ENCODE measurements at regions not wholly inside any gene's neighbourhood (a gene's known extent, or its start where the extent isn't known, plus 50 kb on each side); places are given as distances from the start of the nearest gene placed in this dataset.

- Mint-ChIP-seq H3K27ac (ENCODE audit: low read depth) (no peak overlapping the region), H3K4me3 (no peak overlapping the region), H3K27me3 (peaks cover 35% of the 10 kb centered on the region), H3K4me1 (no peaks in the 10 kb centered on the region), H3K36me3 (ENCODE audit: insufficient read depth) (no peaks in the 10 kb centered on the region), H3K9me3 (no peaks in the 10 kb centered on the region)
- DNase-seq (ENCODE audit: low spot score in 2 of 2) (no peak), ATAC-seq (replicated peaks; ENCODE audit: extremely low read depth, poor library complexity, severe bottlenecking) (no peak)
Measured at GRCh38 chr3:160163229-160163878, 61.9 kb upstream of the C3orf80 start.

- DNase-seq (ENCODE audit: low spot score in 2 of 2) (no peak), ATAC-seq (replicated peaks; ENCODE audit: extremely low read depth, poor library complexity, severe bottlenecking) (no peak)
- Mint-ChIP-seq H3K36me3 (ENCODE audit: insufficient read depth) (no peaks in the 10 kb centered on the region), H3K9me3 (no peaks in the 10 kb centered on the region), H3K27me3 (peaks cover 11% of the 10 kb centered on the region), H3K4me1 (no peaks in the 10 kb centered on the region), H3K27ac (ENCODE audit: low read depth) (no peak overlapping the region), H3K4me3 (no peak overlapping the region)
Measured at GRCh38 chr3:160168246-160168645, 57.0 kb upstream of the C3orf80 start.

GRCh38 chr3:160169139-160169976 is 55.9 kb upstream of the C3orf80 start:
- Mint-ChIP-seq H3K9me3 (no peaks in the 10 kb centered on the region), H3K27me3 (no peaks in the 10 kb centered on the region), H3K36me3 (ENCODE audit: insufficient read depth) (no peaks in the 10 kb centered on the region), H3K4me3 (no peak overlapping the region), H3K27ac (ENCODE audit: low read depth) (no peak overlapping the region), H3K4me1 (no peaks in the 10 kb centered on the region)
- no peak for ATAC-seq (replicated peaks; ENCODE audit: extremely low read depth, poor library complexity, severe bottlenecking)
- DNase-seq (ENCODE audit: low spot score in 2 of 2), result no peak

- Mint-ChIP-seq H3K27me3 (no peaks in the 10 kb centered on the region), H3K4me1 (no peaks in the 10 kb centered on the region), H3K4me3 (no peak overlapping the region), H3K36me3 (ENCODE audit: insufficient read depth) (no peaks in the 10 kb centered on the region), H3K27ac (ENCODE audit: low read depth) (no peak overlapping the region), H3K9me3 (no peaks in the 10 kb centered on the region)
- no peak for ATAC-seq (replicated peaks; ENCODE audit: extremely low read depth, poor library complexity, severe bottlenecking)
- no peak for DNase-seq (ENCODE audit: low spot score in 2 of 2)
Measured at GRCh38 chr3:160170409-160171370, 54.5 kb upstream of the C3orf80 start.

GRCh38 chr3:160171813-160172212 is 53.4 kb upstream of the C3orf80 start:
- no peak overlapping the region for H3K4me3 Mint-ChIP-seq
- DNase-seq (ENCODE audit: low spot score in 2 of 2) (no peak), ATAC-seq (replicated peaks; ENCODE audit: extremely low read depth, poor library complexity, severe bottlenecking) (no peak)
- no peaks in the 10 kb centered on the region for H3K36me3 Mint-ChIP-seq (ENCODE audit: insufficient read depth)
- H3K27me3 Mint-ChIP-seq, result peaks cover 4% of the 10 kb centered on the region
- no peaks in the 10 kb centered on the region for H3K9me3 Mint-ChIP-seq
- H3K4me1 Mint-ChIP-seq, result no peaks in the 10 kb centered on the region
- H3K27ac Mint-ChIP-seq (ENCODE audit: low read depth), result no peak overlapping the region

GRCh38 chr3:160174621-160175020 is 50.6 kb upstream of the C3orf80 start:
- no peaks in the 10 kb centered on the region for H3K4me1 Mint-ChIP-seq
- ATAC-seq (replicated peaks; ENCODE audit: extremely low read depth, poor library complexity, severe bottlenecking) (no peak), DNase-seq (ENCODE audit: low spot score in 2 of 2) (no peak)
- peaks cover 19% of the 10 kb centered on the region for H3K27me3 Mint-ChIP-seq
- no peaks in the 10 kb centered on the region for H3K36me3 Mint-ChIP-seq (ENCODE audit: insufficient read depth)
- no peak overlapping the region for H3K27ac Mint-ChIP-seq (ENCODE audit: low read depth)
- H3K9me3 Mint-ChIP-seq, result no peaks in the 10 kb centered on the region
- no peak overlapping the region for H3K4me3 Mint-ChIP-seq
